ENCODE measurements at regions not wholly inside any gene's neighbourhood (a gene's known extent, or its start where the extent isn't known, plus 50 kb on each side); places are given as distances from the start of the nearest gene placed in this dataset.

DNA sequence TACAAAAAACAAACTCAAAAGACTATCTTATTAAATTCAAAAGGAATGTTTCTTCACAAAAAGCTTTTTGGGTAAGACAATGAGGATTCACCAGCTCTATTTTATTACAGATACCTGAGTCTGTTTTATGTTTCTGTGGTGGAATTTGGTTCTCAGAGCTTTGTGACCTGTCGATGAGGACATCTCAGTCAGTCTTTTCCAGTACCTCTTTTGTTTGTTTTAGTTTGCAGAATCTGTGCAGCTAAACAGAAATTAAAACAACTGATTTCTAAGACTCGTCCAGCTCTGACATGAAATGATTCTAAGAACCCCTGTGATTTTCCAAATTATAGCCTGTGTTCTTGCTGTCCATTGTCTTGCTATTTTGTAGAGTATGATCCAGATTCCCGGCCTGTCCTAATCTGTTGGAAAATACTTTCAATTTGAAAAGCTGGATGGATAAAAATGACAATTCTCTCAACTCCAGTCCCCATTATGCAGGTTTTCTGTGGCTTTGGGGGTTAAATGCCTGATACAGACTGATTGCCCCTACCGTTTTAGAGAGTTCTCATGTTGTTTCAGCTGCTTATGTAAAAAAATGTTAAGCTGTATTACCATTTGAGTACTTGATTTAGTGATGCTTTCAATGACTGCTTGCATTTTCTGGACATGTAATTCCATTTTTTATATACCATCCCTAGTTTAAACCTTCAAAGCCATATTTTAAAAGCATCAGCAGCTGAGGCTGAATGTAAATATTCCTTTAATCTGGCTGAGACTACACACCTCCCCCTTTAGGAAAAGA lies 94.2 kb upstream of the TAB2 start:
- TF ChIP-seq, protein P1, sequence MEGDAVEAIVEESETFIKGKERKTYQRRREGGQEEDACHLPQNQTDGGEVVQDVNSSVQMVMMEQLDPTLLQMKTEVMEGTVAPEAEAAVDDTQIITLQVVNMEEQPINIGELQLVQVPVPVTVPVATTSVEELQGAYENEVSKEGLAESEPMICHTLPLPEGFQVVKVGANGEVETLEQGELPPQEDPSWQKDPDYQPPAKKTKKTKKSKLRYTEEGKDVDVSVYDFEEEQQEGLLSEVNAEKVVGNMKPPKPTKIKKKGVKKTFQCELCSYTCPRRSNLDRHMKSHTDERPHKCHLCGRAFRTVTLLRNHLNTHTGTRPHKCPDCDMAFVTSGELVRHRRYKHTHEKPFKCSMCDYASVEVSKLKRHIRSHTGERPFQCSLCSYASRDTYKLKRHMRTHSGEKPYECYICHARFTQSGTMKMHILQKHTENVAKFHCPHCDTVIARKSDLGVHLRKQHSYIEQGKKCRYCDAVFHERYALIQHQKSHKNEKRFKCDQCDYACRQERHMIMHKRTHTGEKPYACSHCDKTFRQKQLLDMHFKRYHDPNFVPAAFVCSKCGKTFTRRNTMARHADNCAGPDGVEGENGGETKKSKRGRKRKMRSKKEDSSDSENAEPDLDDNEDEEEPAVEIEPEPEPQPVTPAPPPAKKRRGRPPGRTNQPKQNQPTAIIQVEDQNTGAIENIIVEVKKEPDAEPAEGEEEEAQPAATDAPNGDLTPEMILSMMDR (IDR thresholded peaks at IDR 0.05; ENCODE audit: low read depth, low read length, missing control alignments) = no peak
- no peak for DNase-seq (ENCODE audit: extremely low read depth, low read depth)
- no peak overlapping the region for H3K4me3 ChIP-seq (replicated peaks; ENCODE audit: low read depth, low read length)

DNA sequence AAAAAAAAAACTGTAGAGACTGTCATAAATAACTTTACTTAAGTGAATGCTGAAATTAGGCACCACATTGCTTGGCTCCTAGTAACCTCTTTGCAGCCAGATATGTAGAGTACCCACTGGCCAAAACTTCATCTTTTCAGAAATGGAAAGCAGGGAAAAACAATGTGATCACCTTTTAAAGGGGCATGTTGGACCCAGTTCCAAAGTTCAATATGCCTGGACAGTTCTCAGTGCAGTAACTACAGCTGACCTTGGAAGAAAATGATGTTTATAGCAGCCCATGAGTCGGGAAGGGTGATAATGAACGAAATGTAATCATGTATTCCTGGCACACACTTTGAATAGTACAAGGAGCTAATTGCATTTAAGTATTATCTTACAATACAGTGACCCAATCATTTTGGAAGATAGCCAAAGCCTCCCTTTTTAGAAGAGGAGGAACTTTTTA lies 93.6 kb upstream of the TAB2 start:
- DNase-seq (ENCODE audit: extremely low read depth, low read depth) = no peak
- TF ChIP-seq, protein P1 (IDR thresholded peaks at IDR 0.05; ENCODE audit: low read depth, low read length, missing control alignments) = no peak
- no peak overlapping the region for H3K4me3 ChIP-seq (replicated peaks; ENCODE audit: low read depth, low read length)

DNA sequence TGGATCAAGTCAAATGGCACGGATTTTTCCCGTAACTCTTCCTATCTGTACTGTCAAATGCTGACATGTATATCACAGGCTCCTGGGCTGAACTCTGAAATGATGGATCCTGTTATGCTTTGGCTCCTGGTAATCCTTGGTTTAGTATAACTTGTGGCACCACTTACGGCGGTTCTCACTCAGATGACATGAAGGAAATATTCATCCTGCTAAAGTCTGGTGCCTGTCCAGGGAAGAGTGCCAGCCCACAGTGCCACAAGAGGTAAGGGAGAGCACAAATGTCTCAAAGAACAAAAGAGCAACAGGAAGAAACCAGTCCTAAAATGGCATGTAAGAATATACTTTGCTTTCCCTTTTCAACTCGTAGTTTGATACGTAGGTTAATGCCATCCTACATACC lies 93.1 kb upstream of the TAB2 start:
- no peak for DNase-seq (ENCODE audit: extremely low read depth, low read depth)
- H3K4me3 ChIP-seq (replicated peaks; ENCODE audit: low read depth, low read length) = no peak overlapping the region
- TF ChIP-seq, protein P1 (IDR thresholded peaks at IDR 0.05; ENCODE audit: low read depth, low read length, missing control alignments) = no peak

DNA sequence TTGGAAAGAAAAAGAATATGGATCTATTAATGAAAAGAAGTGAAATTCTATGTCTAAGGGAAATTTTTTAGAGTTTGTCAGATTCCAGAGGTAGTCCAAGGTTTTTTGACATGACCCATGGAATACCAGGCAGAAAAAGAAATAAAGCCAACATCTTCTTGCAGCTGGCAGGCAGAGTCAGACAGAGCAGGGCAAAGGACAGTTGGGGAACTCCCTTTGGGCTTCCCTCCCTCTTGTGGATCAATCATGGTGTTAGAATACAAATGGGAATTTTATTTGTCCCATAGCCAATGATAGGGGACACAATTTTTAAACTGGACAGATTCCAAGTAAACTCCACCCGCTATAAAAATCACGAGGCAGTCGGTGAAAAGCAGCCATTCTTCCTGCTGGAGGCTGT lies 92.1 kb upstream of the TAB2 start:
- TF ChIP-seq, protein P1 (IDR thresholded peaks at IDR 0.05; ENCODE audit: low read depth, low read length, missing control alignments) = no peak
- DNase-seq (ENCODE audit: extremely low read depth, low read depth) = no peak

DNA sequence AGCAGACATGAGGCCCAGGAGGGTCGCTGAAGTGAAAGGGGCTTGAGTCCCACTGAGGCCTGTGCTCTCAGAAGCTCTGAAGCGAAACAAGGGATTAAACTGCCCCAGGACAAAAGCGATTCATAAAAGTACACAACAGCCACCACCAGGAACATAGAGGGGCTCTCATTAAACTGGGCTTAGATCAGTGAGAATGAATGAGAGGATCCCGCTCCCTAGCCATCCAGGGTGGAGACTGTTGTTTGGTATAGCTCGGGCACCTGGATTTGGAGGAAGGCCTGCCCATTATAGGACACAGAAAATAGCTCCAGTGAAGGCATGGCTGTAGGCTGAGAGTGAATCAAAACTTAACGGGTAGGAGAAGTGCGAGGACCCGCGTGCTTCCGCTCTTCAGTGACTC lies 91.6 kb upstream of the TAB2 start:
- DNase-seq (ENCODE audit: extremely low read depth, low read depth) = no peak
- TF ChIP-seq, protein P1 (IDR thresholded peaks at IDR 0.05; ENCODE audit: low read depth, low read length, missing control alignments) = no peak
- H3K4me3 ChIP-seq (replicated peaks; ENCODE audit: low read depth, low read length) = no peak overlapping the region

More for the DNA sequence above, 92.1 kb upstream of the TAB2 start:
- no peak overlapping the region for H3K4me3 ChIP-seq (replicated peaks; ENCODE audit: low read depth, low read length)

DNA sequence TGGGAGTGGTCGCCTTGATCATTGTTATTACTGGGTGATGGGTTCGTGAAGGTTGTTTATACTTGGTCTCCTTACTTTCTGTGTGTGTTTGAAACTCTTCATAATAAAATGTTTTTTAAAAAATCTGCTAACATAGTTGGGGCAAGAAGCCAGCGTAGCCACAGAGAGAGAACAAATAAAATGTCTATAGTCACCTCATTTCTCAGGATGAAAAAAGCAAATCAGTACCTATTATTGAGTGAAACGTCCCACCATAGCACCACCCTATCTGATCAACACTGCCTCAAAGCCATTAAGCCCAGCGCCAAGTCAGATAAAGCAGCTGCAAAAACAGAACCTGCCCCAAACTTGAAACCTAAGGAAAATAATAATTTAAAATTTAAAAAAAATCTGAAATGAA lies 89.7 kb upstream of the TAB2 start:
- no peak for DNase-seq (ENCODE audit: extremely low read depth, low read depth)
- no peak overlapping the region for H3K4me3 ChIP-seq (replicated peaks; ENCODE audit: low read depth, low read length)
- TF ChIP-seq, protein P1 (IDR thresholded peaks at IDR 0.05; ENCODE audit: low read depth, low read length, missing control alignments) = no peak
